H1 (cell line): ENCODE measurements at regions not wholly inside any gene's neighbourhood (a gene's known extent, or its start where the extent isn't known, plus 50 kb on each side); places are given as distances from the start of the nearest gene placed in this dataset.

Experiments
- CTCF ChIA-PET: fragments of 300-600 bp; sonication (Branson Sonifier 250); formaldehyde crosslinking; loops from one replicate; lab custom pipeline; 2021; ENCODE audit not compliant: partially characterized antibody; lab: Charles Lee
- POLR2A ChIA-PET: fragments of 300-600 bp; sonication (Branson Sonifier 250); formaldehyde crosslinking; loops from one replicate; lab custom pipeline; 2021; ENCODE audit warnings: inconsistent platforms; ENCODE audit not compliant: partially characterized antibody; lab: Charles Lee
- DNase-seq, 2 experiments: peaks; one replicate each; pipeline versions ENCODE4 v3.0.0 to v3.0.0-alpha.2; 2010 to 2022; ENCODE audit warnings: low spot score in 2 of 2, low read depth in 1 of 2, mixed read lengths in 1 of 2
- FAIRE-seq: peaks from 2 replicates; lab custom pipeline; 2011; peaks lifted over from hg19 to GRCh38; lab: Jason Lieb, UNC
- H2AFZ ChIP-seq: 2 replicates; pipeline ENCODE4 v1.8.1; 2012; ENCODE audit warnings: low read length, inconsistent platforms
- H2AK5ac ChIP-seq: 2 replicates; pipeline ENCODE4 v1.6.1; 2013; ENCODE audit warnings: low read depth, low read length
- H2BK120ac ChIP-seq: replicated peaks from 2 replicates; pipeline ENCODE3; 2013; ENCODE audit warnings: low read depth, low read length, inconsistent platforms
- H2BK12ac ChIP-seq: 2 replicates; pipeline ENCODE4 v1.6.1; 2013; ENCODE audit warnings: low read depth, low read length
- H2BK15ac ChIP-seq: 2 replicates; pipeline ENCODE4 v1.6.1; 2013; ENCODE audit warnings: low read length
- H2BK20ac ChIP-seq: 2 replicates; pipeline ENCODE4 v1.6.1; 2013; ENCODE audit warnings: low read length
- H2BK5ac ChIP-seq: 2 replicates; pipeline ENCODE4 v1.6.1; 2013; ENCODE audit warnings: low read depth, low read length
- H3K14ac ChIP-seq: 2 replicates; pipeline ENCODE4 v1.6.1; 2013; ENCODE audit warnings: inconsistent platforms; ENCODE audit not compliant: insufficient read length
- H3K18ac ChIP-seq: 2 replicates; pipeline ENCODE4 v1.6.1; 2013; ENCODE audit warnings: low read length; ENCODE audit errors: extremely low read depth
- H3K23ac ChIP-seq: 2 replicates; pipeline ENCODE4 v1.6.1; 2013; ENCODE audit warnings: inconsistent platforms; ENCODE audit not compliant: insufficient read length
- H3K23me2 ChIP-seq: 2 replicates; pipeline ENCODE4 v1.6.1; 2013; ENCODE audit warnings: low read depth, low read length
- H3K27ac ChIP-seq: 2 replicates; pipeline ENCODE4 v1.6.1; 2011; ENCODE audit warnings: low read depth, low read length, inconsistent platforms
- H3K27me3 ChIP-seq, 4 experiments: replicated peaks in 1 of 4; 1 replicate in 1 of 4; 2 replicates in 3 of 4; pipeline versions ENCODE4 v1.6.1 to v1.8.1; 2011 to 2013; ENCODE audit warnings: low read length in 3 of 4, mild to moderate bottlenecking in 3 of 4, inconsistent platforms in 2 of 4, mixed read lengths in 2 of 4, moderate library complexity in 1 of 4; ENCODE audit not compliant: control insufficient read depth in 3 of 4, insufficient read depth in 3 of 4; ENCODE audit errors: extremely low read depth in 1 of 4
- H3K36me3 ChIP-seq, 4 experiments: 2 replicates each; pipeline versions ENCODE4 v1.6.1 to v1.8.1; 2011 to 2013; ENCODE audit warnings: mild to moderate bottlenecking in 4 of 4, low read length in 3 of 4, moderate library complexity in 2 of 4, control low read depth in 1 of 4, inconsistent platforms in 1 of 4; ENCODE audit not compliant: insufficient read depth in 4 of 4, control insufficient read depth in 2 of 4
- H3K4ac ChIP-seq: replicated peaks from 2 replicates; pipeline ENCODE3; 2013; ENCODE audit warnings: low read length, low read depth, mixed read lengths, inconsistent platforms; ENCODE audit not compliant: insufficient read length
- H3K4me1 ChIP-seq, 4 experiments: replicated peaks in 1 of 4; 1 replicate in 1 of 4; 2 replicates in 3 of 4; pipeline versions ENCODE4 v1.6.1 to v1.8.1; 2011 to 2013; ENCODE audit warnings: low read length in 3 of 4, inconsistent platforms in 2 of 4, mixed read lengths in 1 of 4; ENCODE audit not compliant: insufficient read depth in 4 of 4, control insufficient read depth in 3 of 4
- H3K4me2 ChIP-seq, 2 experiments: 2 replicates each; pipeline versions ENCODE4 v1.6.1 to v1.8.1; 2011 to 2013; ENCODE audit warnings: low read depth in 2 of 2, low read length in 2 of 2, control low read depth in 1 of 2, inconsistent platforms in 1 of 2, mild to moderate bottlenecking in 1 of 2; ENCODE audit not compliant: insufficient read depth in 1 of 2
- H3K4me3 ChIP-seq, 4 experiments: fragments of 200-600, 300-600 bp in 1 of 4; sonication (generic), shearing (Covaris generic), sonication (Bioruptor Twin) in 1 of 4; 2 replicates each; pipeline versions ENCODE4 v1.5.1 to v1.8.1; 2011 to 2016; ENCODE audit warnings: low read length in 4 of 4, low read depth in 3 of 4, control low read depth in 2 of 4, inconsistent platforms in 2 of 4, mild to moderate bottlenecking in 2 of 4, mixed read lengths in 1 of 4, moderate library complexity in 1 of 4; ENCODE audit not compliant: insufficient read depth in 2 of 4; ENCODE audit errors: extremely low read depth in 1 of 4
- H3K56ac ChIP-seq: replicated peaks from 2 replicates; pipeline ENCODE3; 2013; ENCODE audit warnings: low read depth, mild to moderate bottlenecking, mixed read lengths, low read length, inconsistent platforms; ENCODE audit not compliant: insufficient read length
- H3K79me1 ChIP-seq: 2 replicates; pipeline ENCODE4 v1.6.1; 2013; ENCODE audit warnings: low read depth, low read length, control low read depth
- H3K79me2 ChIP-seq, 2 experiments: 2 replicates each; pipeline versions ENCODE4 v1.6.1 to v1.8.1; 2012 to 2013; ENCODE audit warnings: low read length in 2 of 2, mild to moderate bottlenecking in 2 of 2, inconsistent platforms in 1 of 2; ENCODE audit not compliant: insufficient read depth in 2 of 2, control insufficient read depth in 1 of 2
- H3K9ac ChIP-seq, 4 experiments: replicated peaks in 1 of 4; 1 replicate in 1 of 4; 2 replicates in 3 of 4; pipeline versions ENCODE4 v1.6.1 to v1.8.1; 2011 to 2013; ENCODE audit warnings: low read depth in 3 of 4, low read length in 3 of 4, control low read depth in 2 of 4, mild to moderate bottlenecking in 2 of 4, moderate library complexity in 2 of 4, inconsistent platforms in 1 of 4; ENCODE audit errors: extremely low read depth in 1 of 4
- H3K9me3 ChIP-seq, 2 experiments: 2 replicates each; pipeline versions ENCODE4 v1.6.1 to v1.8.1; 2012 to 2013; ENCODE audit warnings: mild to moderate bottlenecking in 2 of 2, moderate library complexity in 2 of 2, control low read depth in 1 of 2, inconsistent platforms in 1 of 2, low read depth in 1 of 2, low read length in 1 of 2, mixed read lengths in 1 of 2; ENCODE audit not compliant: insufficient read depth in 2 of 2
- H4K20me1 ChIP-seq, 2 experiments: replicated peaks in 1 of 2; 2 replicates each; pipeline versions ENCODE3 to v1.8.1; 2011 to 2013; ENCODE audit warnings: inconsistent platforms in 2 of 2, low read length in 2 of 2, mild to moderate bottlenecking in 1 of 2; ENCODE audit not compliant: insufficient read depth in 2 of 2, control insufficient read depth in 1 of 2
- H4K5ac ChIP-seq: 2 replicates; pipeline ENCODE4 v1.6.1; 2013; ENCODE audit warnings: low read length, low read depth, mixed read lengths, inconsistent platforms; ENCODE audit not compliant: insufficient read length
- H4K8ac ChIP-seq: 2 replicates; pipeline ENCODE4 v1.8.0; 2013; ENCODE audit warnings: mild to moderate bottlenecking, moderate library complexity, low read length, inconsistent platforms; ENCODE audit not compliant: insufficient read depth; ENCODE audit errors: extremely low read depth
- H4K91ac ChIP-seq: replicated peaks from 2 replicates; pipeline ENCODE3; 2013; ENCODE audit warnings: low read length, mixed read lengths, inconsistent platforms; ENCODE audit not compliant: insufficient read length
- WGBS, 2 experiments: shearing (Covaris generic) in 1 of 2; methylation state at CpG; one replicate each; pipeline versions ENCODE4 v1.1.6 to v1.1.7; 2013 to 2015; ENCODE audit warnings: low lambda C conversion rate in 2 of 2, mixed read lengths in 2 of 2, inconsistent platforms in 1 of 2, low coverage in 1 of 2, missing lambda C conversion rate in 1 of 2; ENCODE audit not compliant: insufficient replicate concordance in 2 of 2, insufficient coverage in 1 of 2, insufficient read length in 1 of 2; ENCODE audit errors: extremely low coverage in 1 of 2, missing lambda C conversion rate in 1 of 2; 5-methylcytosine and 5-hydroxymethylcytosine counted together

- Histone ChIP-seq H2AFZ (no peak overlapping the region), H4K91ac (no peak overlapping the region), H2BK20ac (no peak overlapping the region), H3K27ac (no peak overlapping the region), H4K5ac (no peak overlapping the region), H3K27me3 (no peaks in the 10 kb centered on the region), H3K4me1 (peaks cover 0 to 3% (median 3%) of the 10 kb centered on the region in 4 experiments; a peak in 3 of 7 replicates), H3K9ac (no peak overlapping the region), H3K56ac (no peak overlapping the region), H3K4ac (no peak overlapping the region), H2BK120ac (no peak overlapping the region), H3K4me2 (no peak overlapping the region), H3K14ac (no peak overlapping the region), H2BK12ac (no peak overlapping the region), H3K23ac (no peak overlapping the region), H2BK15ac (no peak overlapping the region), H3K18ac (no peak overlapping the region), H3K79me2 (no peaks in the 10 kb centered on the region), H3K23me2 (no peaks in the 10 kb centered on the region; the same call in 1 of the 2 replicates), H3K4me3 (no peak overlapping the region), H3K36me3 (no peaks in the 10 kb centered on the region), H3K9me3 (no peaks in the 10 kb centered on the region), H3K79me1 (no peaks in the 10 kb centered on the region), H2BK5ac (no peak overlapping the region), H4K20me1 (no peaks in the 10 kb centered on the region), H4K8ac (no peak overlapping the region), H2AK5ac (no peak overlapping the region)
- 91% methylated on average over 5 of the region's 5 CpGs; no CpG with 5 or more reads in 1 of the 2 experiments for WGBS, 2 experiments
- no peak for FAIRE-seq
- no peak for DNase-seq
- POLR2A ChIA-PET = no interaction called here
- CTCF ChIA-PET = interaction anchor here (0.7 to 6.2 kb wide), 8 partner anchors 9 to 266 kb away, joined by 3 to 49 read pairs (median 4); no protein-coding TSS in a partner anchor
These were observed 235.2 kb upstream of the ASCC3 start for GRCh38 chr6:101116337-101116736.
